GM21390 (cell line): ENCODE measurements at regions not wholly inside any gene's neighbourhood (a gene's known extent, or its start where the extent isn't known, plus 50 kb on each side); places are given as distances from the start of the nearest gene placed in this dataset.

Experiments
- ATAC-seq: cut with Tn5 transposase; IDR thresholded peaks from one replicate; pipeline ENCODE4 v1.9.1; 2021; ENCODE audit not compliant: unreplicated experiment

GRCh38 chr1:232452117-232452516 lies 177.8 kb downstream of the SIPA1L2 start:
- no peak for ATAC-seq

DNA sequence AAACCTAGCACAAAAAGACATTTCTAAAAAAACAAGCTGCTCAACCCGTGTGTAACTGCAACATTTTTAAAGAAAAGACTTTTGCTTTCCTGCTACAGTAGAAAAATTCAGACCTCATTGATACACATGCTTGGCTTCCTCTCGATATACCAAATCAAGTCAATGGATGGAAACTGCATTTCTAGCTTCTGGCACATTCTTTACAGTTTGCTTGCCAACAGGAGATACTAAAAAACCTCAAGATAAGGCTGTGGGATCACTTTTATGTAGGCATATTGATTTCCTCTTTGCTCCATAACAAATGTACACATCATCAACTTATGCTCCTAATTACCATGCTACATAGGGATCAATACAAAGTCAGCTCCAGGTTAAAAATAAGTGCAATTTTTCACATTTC lies 178.4 kb downstream of the SIPA1L2 start:
- ATAC-seq, result no peak

DNA sequence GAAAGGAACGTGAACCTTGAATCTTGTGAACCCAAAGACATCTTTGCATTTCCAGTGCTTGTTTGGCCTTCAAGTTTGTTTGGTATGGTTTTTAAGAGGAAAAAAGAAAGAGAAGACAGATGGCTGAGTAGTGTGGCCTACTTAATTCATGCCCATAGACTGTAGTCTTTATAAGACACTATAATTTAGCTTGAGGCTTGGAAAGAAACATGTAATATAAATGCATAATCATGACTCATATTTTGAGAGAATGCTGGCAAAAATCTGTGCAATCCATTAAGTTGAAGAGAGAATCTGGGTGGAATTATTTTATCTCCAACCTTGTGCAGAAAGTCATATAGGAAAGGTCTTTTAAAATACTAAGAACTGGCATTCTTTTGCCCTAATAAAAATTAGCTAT lies 179.3 kb downstream of the SIPA1L2 start:
- no peak for ATAC-seq

- no peak for ATAC-seq
Observed at GRCh38 chr1:232447125-232447524, 182.8 kb downstream of the SIPA1L2 start.

- no peak for ATAC-seq
Observed at GRCh38 chr1:232445361-232446106, 184.4 kb downstream of the SIPA1L2 start.

DNA sequence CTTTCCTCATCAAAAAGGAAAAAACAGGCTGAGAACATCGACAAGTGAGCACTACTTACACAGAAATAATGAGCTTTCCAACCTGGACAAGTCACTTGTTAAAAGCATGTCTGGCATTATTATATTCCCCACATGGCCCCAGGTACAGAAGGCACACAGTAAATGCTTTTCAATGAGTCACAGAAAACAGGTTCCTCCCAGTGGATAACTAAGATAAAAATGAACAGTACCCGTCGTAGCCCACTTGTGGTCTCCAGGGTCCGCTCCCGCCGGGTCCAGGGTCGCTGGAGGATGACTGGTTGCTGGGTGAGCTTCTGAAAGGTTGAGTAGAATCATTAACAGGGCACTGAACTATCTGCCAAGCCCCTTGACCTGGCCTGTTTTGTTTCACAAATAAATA lies 186.6 kb downstream of the SIPA1L2 start:
- ATAC-seq, result no peak

DNA sequence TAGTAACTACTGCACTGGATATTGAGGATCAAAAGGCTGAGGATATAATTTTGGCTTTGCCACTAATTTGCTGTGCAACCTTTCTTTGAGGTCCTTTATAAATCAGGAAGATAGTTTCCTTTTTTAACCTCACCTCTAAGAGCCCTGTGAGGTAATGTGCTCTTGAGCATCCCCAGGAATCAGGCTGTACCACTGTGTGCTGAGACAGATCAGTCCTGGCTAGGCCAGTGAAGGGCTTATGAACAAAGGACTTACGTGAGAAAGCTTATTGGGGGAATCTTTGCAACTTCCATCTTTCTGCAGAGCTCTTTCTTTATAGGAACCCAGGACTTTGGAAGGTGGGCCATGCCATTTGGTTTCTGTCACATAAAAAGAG lies 188.9 kb downstream of the SIPA1L2 start:
- no peak for ATAC-seq

DNA sequence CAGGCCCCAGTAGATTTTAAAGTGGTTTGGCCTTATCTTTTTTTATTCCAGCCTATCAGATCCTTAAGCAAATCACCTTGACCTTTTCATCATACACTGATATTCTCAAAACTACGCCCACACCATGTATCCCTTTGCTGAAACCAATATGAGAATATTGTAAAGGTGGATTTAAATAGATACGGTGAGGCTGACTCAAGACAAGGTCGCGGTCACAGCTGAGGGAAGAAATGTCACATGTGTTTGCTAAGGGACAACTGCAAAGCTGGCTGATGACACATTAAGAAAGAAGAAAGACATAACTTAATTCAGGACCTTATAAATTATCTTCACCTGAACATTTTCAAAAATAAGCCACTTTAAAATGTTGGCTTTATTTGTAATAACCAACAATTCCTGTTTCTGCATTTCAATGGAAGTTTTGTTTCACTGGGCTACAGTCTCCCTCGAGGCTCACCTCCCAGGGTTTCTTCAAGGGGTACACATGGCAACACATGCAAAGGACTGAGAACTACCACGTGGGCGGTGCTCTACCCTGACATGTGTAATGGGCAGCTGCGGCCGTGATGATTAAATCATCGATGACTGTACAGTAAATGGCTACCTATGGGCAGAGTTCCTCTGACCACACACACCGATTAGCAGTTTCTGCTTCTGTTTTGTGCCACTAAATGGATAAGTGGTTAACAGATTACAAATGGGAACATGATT lies 189.5 kb downstream of the SIPA1L2 start:
- ATAC-seq, result no peak

GRCh38 chr1:232439011-232439410 lies 190.9 kb downstream of the SIPA1L2 start:
- ATAC-seq, result no peak

DNA sequence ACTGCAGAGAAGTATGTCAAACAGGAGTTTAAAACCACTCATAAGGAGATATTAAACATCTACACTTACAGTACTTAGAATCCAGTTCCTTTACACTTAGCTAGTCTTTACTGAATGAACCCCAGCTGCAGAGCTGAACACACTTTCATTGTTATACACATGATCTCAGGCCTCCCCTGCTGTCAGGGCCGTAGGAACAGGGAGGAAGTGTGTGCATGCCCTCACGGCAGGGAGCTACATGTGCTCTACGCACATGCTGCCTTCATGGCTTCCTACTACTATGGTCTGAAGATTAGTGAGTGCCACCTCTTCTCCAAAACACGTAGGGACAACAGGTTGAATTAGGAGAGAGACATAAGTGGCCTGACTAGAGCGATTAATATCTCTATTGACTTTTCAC lies 191.5 kb downstream of the SIPA1L2 start:
- ATAC-seq, result no peak

DNA sequence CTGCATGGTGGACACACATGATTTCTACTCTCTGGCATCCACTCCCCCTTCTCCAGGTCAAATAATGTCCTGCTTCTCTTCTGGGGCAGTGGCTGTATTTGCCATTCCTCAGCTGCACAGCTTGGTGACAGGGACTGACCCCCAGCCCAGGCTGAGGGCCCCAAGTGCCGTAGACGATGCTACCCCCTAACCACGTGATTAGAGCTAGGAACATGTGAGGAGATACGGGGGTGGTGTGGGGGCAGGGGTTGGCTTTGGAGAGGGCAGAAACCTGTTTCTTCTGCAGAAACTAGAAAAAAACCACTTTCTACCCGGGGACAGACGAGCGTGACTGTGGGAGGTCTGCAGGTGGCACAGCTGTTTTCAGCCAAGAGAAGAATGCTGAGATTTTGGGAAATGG lies 192.4 kb downstream of the SIPA1L2 start:
- no peak for ATAC-seq

DNA sequence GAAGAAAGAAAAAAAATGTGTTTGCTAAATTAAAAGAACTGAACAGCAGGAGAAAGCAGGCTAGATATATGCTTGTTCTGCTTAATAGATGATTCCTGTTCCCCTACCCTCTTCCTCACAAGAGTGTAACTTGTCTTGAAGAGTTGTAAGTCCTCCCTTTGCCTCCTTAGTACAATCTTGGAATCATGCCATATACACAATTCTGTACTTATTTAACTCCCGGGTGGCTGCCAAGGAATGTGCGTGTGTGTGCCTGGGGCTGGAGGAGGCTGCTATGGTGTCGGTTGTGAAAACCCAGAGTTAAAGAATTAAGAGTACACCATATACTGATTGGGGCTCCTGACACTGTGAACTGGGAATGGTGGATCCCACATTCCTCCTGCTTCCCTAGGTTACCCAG lies 194.2 kb downstream of the SIPA1L2 start:
- ATAC-seq, result no peak

DNA sequence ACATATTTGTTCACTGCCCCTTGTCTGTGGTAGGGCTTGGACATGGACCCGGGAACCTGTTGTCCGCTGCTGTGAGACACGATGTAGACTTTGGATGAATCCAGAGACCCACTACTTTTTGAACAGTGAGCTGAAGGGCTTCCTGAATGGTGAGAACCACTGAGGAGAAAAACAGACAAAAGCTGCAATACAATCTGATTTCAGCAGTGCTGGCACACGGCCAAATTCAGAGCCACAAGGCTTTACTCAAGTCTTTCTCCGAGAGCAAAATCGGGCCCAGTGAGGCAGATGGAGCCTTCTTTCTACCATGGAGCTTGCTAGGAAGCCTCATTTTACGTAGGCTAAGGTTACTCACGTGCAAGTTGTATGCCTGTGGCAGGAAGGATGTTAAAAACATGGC lies 197.6 kb downstream of the SIPA1L2 start:
- no peak for ATAC-seq

DNA sequence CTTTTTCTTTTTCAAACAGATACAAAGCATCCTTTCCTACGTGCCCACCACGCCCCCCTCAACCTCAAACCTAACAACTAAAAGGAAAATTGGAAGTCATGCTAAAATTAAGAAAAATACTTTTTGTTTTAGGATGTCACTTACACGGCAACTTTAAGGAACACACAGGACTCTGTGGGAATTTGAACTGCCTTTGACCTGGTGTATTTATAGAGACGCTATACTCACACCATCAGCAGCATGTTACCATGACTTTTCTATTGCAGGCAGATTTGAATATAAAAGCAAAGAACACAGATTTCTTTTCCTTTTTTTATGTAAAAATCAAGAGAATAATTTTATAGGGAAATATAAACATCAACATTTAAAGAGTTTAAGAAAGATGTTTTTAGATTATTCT lies 198.2 kb downstream of the SIPA1L2 start:
- no peak for ATAC-seq

GRCh38 chr1:232431326-232431725 lies 198.6 kb downstream of the SIPA1L2 start:
- no peak for ATAC-seq

- no peak for ATAC-seq
Observed at GRCh38 chr1:232430467-232430866, 199.5 kb downstream of the SIPA1L2 start.

GRCh38 chr1:232428786-232429530 lies 201.0 kb downstream of the SIPA1L2 start:
- ATAC-seq, result no peak

- ATAC-seq, result no peak
Observed at GRCh38 chr1:232428036-232428645, 201.8 kb downstream of the SIPA1L2 start.

- no peak for ATAC-seq
Observed at GRCh38 chr1:232426801-232427200, 203.1 kb downstream of the SIPA1L2 start.

DNA sequence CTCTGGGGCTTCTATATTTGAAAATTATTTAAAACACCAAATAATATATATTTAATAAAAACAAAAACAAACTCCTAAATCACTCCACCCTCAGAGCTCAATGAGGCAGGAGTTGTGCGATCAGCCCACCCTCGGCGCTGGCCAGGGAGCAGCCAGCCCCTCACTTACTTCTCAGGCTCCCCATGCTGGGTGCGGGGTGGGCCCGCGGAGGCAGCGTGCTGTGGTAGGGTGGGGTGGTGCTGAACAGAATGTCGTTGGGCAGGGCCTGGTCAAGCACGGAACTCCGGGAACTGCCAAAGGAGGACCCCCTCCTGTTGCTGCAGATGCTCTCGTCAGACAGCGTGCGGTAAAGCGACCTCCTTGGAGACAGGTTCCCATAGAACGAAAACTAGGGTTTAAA lies 204.5 kb downstream of the SIPA1L2 start:
- no peak for ATAC-seq

- ATAC-seq, result no peak
Observed at GRCh38 chr1:232423591-232423990, 206.3 kb downstream of the SIPA1L2 start.

GRCh38 chr1:232422898-232423297 lies 207.0 kb downstream of the SIPA1L2 start:
- ATAC-seq, result no peak
